ENCODE measurements at regions not wholly inside any gene's neighbourhood (a gene's known extent, or its start where the extent isn't known, plus 50 kb on each side); places are given as distances from the start of the nearest gene placed in this dataset.

DNA sequence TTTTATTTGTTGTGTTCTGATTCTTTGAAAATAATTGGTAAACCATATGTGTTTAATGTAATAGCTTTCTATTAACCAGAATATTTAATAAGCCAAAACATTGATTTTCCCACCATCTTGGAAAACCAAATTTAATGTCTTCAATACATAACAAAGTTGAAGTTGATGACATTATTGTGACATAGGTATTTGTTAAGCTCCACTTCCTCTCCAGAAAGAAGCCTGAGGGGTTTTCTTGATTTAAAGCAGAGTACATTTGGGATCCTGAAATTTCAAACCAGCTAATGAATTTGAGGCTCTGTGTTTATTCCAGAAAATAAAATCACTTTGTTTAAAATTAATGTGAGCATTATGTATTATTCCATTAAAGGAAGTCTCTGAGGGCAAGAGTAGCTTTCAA, 106.3 kb downstream of the PERP start:
- TF ChIP-seq CREB1 (CRISPR knock-in tag; IDR thresholded peaks at IDR 0.05; ENCODE audit: low read depth) (no peak), EZH2phosphoT487 (IDR thresholded peaks at IDR 0.05; ENCODE audit: unreplicated experiment) (no peak), POLR2AphosphoS5 (IDR thresholded peaks at IDR 0.05; ENCODE audit: low read depth) (no peak), EZH2 (IDR thresholded peaks at IDR 0.05; ENCODE audit: low read depth, unreplicated experiment) (no peak)
- TF ChIP-seq, protein P1, sequence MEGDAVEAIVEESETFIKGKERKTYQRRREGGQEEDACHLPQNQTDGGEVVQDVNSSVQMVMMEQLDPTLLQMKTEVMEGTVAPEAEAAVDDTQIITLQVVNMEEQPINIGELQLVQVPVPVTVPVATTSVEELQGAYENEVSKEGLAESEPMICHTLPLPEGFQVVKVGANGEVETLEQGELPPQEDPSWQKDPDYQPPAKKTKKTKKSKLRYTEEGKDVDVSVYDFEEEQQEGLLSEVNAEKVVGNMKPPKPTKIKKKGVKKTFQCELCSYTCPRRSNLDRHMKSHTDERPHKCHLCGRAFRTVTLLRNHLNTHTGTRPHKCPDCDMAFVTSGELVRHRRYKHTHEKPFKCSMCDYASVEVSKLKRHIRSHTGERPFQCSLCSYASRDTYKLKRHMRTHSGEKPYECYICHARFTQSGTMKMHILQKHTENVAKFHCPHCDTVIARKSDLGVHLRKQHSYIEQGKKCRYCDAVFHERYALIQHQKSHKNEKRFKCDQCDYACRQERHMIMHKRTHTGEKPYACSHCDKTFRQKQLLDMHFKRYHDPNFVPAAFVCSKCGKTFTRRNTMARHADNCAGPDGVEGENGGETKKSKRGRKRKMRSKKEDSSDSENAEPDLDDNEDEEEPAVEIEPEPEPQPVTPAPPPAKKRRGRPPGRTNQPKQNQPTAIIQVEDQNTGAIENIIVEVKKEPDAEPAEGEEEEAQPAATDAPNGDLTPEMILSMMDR (conservative IDR thresholded peaks at IDR 0.05; ENCODE audit: low read depth in 2 of 2): no peak
- TF ChIP-seq, protein P2, sequence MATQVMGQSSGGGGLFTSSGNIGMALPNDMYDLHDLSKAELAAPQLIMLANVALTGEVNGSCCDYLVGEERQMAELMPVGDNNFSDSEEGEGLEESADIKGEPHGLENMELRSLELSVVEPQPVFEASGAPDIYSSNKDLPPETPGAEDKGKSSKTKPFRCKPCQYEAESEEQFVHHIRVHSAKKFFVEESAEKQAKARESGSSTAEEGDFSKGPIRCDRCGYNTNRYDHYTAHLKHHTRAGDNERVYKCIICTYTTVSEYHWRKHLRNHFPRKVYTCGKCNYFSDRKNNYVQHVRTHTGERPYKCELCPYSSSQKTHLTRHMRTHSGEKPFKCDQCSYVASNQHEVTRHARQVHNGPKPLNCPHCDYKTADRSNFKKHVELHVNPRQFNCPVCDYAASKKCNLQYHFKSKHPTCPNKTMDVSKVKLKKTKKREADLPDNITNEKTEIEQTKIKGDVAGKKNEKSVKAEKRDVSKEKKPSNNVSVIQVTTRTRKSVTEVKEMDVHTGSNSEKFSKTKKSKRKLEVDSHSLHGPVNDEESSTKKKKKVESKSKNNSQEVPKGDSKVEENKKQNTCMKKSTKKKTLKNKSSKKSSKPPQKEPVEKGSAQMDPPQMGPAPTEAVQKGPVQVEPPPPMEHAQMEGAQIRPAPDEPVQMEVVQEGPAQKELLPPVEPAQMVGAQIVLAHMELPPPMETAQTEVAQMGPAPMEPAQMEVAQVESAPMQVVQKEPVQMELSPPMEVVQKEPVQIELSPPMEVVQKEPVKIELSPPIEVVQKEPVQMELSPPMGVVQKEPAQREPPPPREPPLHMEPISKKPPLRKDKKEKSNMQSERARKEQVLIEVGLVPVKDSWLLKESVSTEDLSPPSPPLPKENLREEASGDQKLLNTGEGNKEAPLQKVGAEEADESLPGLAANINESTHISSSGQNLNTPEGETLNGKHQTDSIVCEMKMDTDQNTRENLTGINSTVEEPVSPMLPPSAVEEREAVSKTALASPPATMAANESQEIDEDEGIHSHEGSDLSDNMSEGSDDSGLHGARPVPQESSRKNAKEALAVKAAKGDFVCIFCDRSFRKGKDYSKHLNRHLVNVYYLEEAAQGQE (IDR thresholded peaks at IDR 0.05; ENCODE audit: unreplicated experiment): no peak
